Thyroid gland (tissue), 4 donors: ENCODE measurements at regions not wholly inside any gene's neighbourhood (a gene's known extent, or its start where the extent isn't known, plus 50 kb on each side); places are given as distances from the start of the nearest gene placed in this dataset.

ENCODE experiments used
- POLR2A ChIP-seq, 2 donors: fragments of 450-650 bp; IDR thresholded peaks; one replicate each; pipeline ENCODE4 v1.6.1; 2017; ENCODE audit warnings: antibody characterized with exemption in 2 of 2, mild to moderate bottlenecking in 2 of 2, moderate library complexity in 1 of 2
- TF ChIP-seq, protein P1 (sequence below), 6 experiments: fragments of 200-600 bp in 3 of 6; fragments of 450-650 bp in 3 of 6; sonication (generic) in 3 of 6; IDR thresholded peaks; one replicate each; pipeline ENCODE4 v1.5.1; 2016 to 2019; ENCODE audit warnings: antibody characterized with exemption in 6 of 6, mild to moderate bottlenecking in 2 of 6, inconsistent platforms in 1 of 6, moderate library complexity in 1 of 6

GRCh38 chr2:150688016-150688415 lies 200.5 kb upstream of the RND3 start:
- TF ChIP-seq, protein P1, sequence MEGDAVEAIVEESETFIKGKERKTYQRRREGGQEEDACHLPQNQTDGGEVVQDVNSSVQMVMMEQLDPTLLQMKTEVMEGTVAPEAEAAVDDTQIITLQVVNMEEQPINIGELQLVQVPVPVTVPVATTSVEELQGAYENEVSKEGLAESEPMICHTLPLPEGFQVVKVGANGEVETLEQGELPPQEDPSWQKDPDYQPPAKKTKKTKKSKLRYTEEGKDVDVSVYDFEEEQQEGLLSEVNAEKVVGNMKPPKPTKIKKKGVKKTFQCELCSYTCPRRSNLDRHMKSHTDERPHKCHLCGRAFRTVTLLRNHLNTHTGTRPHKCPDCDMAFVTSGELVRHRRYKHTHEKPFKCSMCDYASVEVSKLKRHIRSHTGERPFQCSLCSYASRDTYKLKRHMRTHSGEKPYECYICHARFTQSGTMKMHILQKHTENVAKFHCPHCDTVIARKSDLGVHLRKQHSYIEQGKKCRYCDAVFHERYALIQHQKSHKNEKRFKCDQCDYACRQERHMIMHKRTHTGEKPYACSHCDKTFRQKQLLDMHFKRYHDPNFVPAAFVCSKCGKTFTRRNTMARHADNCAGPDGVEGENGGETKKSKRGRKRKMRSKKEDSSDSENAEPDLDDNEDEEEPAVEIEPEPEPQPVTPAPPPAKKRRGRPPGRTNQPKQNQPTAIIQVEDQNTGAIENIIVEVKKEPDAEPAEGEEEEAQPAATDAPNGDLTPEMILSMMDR (IDR thresholded peaks at IDR 0.05), result no peak
- TF ChIP-seq POLR2A (IDR thresholded peaks at IDR 0.05), result no peak
